ENCODE measurements at regions not wholly inside any gene's neighbourhood (a gene's known extent, or its start where the extent isn't known, plus 50 kb on each side); places are given as distances from the start of the nearest gene placed in this dataset.

- no peaks in the 10 kb centered on the region for H3K36me3 ChIP-seq
- TF ChIP-seq POLR2AphosphoS5 (IDR thresholded peaks at IDR 0.05; ENCODE audit: insufficient read depth in 1 of 2, low read depth in 1 of 2) (no peak), CTCF (IDR thresholded peaks at IDR 0.05) (no peak), POLR2A (IDR thresholded peaks at IDR 0.05) (no peak)
- DNase-seq (ENCODE audit: extremely low spot score in 2 of 2) = no peak
- intact Hi-C loops (cut with DNase I) = no loop called here
- no peak overlapping the region for H3K27ac ChIP-seq
- peaks cover 8% of the 10 kb centered on the region for H3K27me3 ChIP-seq
- no peak overlapping the region for H3K4me3 ChIP-seq
- no peaks in the 10 kb centered on the region for H3K9me3 ChIP-seq
- H3K4me1 ChIP-seq = peaks cover 11% of the 10 kb centered on the region
Observed at GRCh38 chr7:155386608-155387007, 71.3 kb upstream of the EN2 start.

- H3K27ac ChIP-seq = no peak overlapping the region
- H3K4me1 ChIP-seq = peaks cover 5% of the 10 kb centered on the region
- H3K9me3 ChIP-seq = no peaks in the 10 kb centered on the region
- intact Hi-C loops (cut with DNase I) = no loop called here
- H3K36me3 ChIP-seq = no peaks in the 10 kb centered on the region
- no peak for DNase-seq (ENCODE audit: extremely low spot score in 2 of 2)
- TF ChIP-seq POLR2A (IDR thresholded peaks at IDR 0.05) (no peak), POLR2AphosphoS5 (IDR thresholded peaks at IDR 0.05; ENCODE audit: insufficient read depth in 1 of 2, low read depth in 1 of 2) (no peak), CTCF (IDR thresholded peaks at IDR 0.05) (no peak)
- peaks cover 8% of the 10 kb centered on the region for H3K27me3 ChIP-seq
- H3K4me3 ChIP-seq = no peak overlapping the region
Observed at GRCh38 chr7:155387066-155387620, 70.8 kb upstream of the EN2 start.

GRCh38 chr7:155388561-155388960 is 69.4 kb upstream of the EN2 start:
- Histone ChIP-seq H3K27ac (no peak overlapping the region), H3K9me3 (no peaks in the 10 kb centered on the region), H3K4me1 (no peaks in the 10 kb centered on the region), H3K4me3 (no peak overlapping the region), H3K36me3 (no peaks in the 10 kb centered on the region), H3K27me3 (no peaks in the 10 kb centered on the region)
- intact Hi-C loops (cut with DNase I) = no loop called here
- no peak for DNase-seq (ENCODE audit: extremely low spot score in 2 of 2)
- TF ChIP-seq CTCF (IDR thresholded peaks at IDR 0.05) = no peak
- no peak for TF ChIP-seq POLR2AphosphoS5 (IDR thresholded peaks at IDR 0.05; ENCODE audit: insufficient read depth in 1 of 2, low read depth in 1 of 2)
- TF ChIP-seq POLR2A (IDR thresholded peaks at IDR 0.05) = no peak

GRCh38 chr7:155391414-155391813 is 66.5 kb upstream of the EN2 start:
- TF ChIP-seq CTCF (IDR thresholded peaks at IDR 0.05) (no peak), POLR2AphosphoS5 (IDR thresholded peaks at IDR 0.05; ENCODE audit: insufficient read depth in 1 of 2, low read depth in 1 of 2) (no peak), POLR2A (IDR thresholded peaks at IDR 0.05) (no peak)
- Histone ChIP-seq H3K27me3 (no peaks in the 10 kb centered on the region), H3K4me3 (no peak overlapping the region), H3K9me3 (no peaks in the 10 kb centered on the region), H3K36me3 (no peaks in the 10 kb centered on the region), H3K4me1 (no peaks in the 10 kb centered on the region), H3K27ac (no peak overlapping the region)
- intact Hi-C loops (cut with DNase I) = no loop called here
- DNase-seq (ENCODE audit: extremely low spot score in 2 of 2) = no peak

- no peak overlapping the region for H3K4me3 ChIP-seq
- intact Hi-C loops (cut with DNase I) = no loop called here
- H3K27ac ChIP-seq = no peak overlapping the region
- H3K9me3 ChIP-seq = no peaks in the 10 kb centered on the region
- no peaks in the 10 kb centered on the region for H3K36me3 ChIP-seq
- H3K4me1 ChIP-seq = no peaks in the 10 kb centered on the region
- TF ChIP-seq CTCF (IDR thresholded peaks at IDR 0.05) (no peak), POLR2A (IDR thresholded peaks at IDR 0.05) (no peak), POLR2AphosphoS5 (IDR thresholded peaks at IDR 0.05; ENCODE audit: insufficient read depth in 1 of 2, low read depth in 1 of 2) (no peak)
- no peak for DNase-seq (ENCODE audit: extremely low spot score in 2 of 2)
- H3K27me3 ChIP-seq = no peaks in the 10 kb centered on the region
Observed at GRCh38 chr7:155392726-155393570, 65.0 kb upstream of the EN2 start.
